ENCODE measurements at regions not wholly inside any gene's neighbourhood (a gene's known extent, or its start where the extent isn't known, plus 50 kb on each side); places are given as distances from the start of the nearest gene placed in this dataset.
"Not testable (repeated sequence)": the region's sequence is repeated elsewhere in the genome, so short reads cannot be mapped to it uniquely, and the experiment has no call there.

DNA sequence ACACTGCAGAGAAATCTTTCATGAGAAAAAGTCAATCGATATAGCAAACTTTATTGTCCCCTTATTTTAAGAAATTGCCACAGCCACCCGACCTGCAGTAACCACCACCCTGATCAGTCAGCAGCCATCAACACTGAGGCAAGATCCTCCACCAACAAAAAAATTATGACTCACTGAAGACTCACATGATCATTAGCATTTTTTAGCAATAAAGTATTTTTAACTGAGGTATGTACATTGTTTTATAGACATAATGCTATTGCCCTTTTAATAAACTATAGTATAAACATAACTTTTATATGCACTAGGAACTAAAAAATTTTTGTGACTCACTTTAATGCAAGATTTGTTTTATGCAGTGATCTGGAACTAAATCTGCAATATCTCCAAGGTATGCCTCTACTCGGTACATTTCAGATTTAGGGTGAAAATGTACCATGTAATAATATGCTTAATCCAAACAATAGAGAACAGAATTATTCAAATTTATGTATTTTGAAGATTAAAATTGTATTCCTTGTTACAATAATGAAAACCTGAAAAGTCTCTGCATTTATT is 79.2 kb upstream of the CEP126 start:
- no peaks in the 10 kb centered on the region for H4K20me1 ChIP-seq
- H3K4me3 ChIP-seq: no peak overlapping the region
- H3K27me3 ChIP-seq: no peaks in the 10 kb centered on the region
- no peaks in the 10 kb centered on the region for H3K9me3 ChIP-seq
- no peak for TF ChIP-seq Cebpa-rat (IDR thresholded peaks at IDR 0.05)
- no peak overlapping the region for H3K4me2 ChIP-seq
- no peak overlapping the region for H3K9ac ChIP-seq
- H3K36me3 ChIP-seq: no peaks in the 10 kb centered on the region
- H3K27ac ChIP-seq: no peak overlapping the region
- H3K4me1 ChIP-seq: no peaks in the 10 kb centered on the region

GRCh38 chr11:101830475-101830874 is 84.3 kb upstream of the CEP126 start:
- H3K27ac ChIP-seq, H3K4me1 ChIP-seq, H3K4me3 ChIP-seq, H3K27me3 ChIP-seq, H4K20me1 ChIP-seq, H3K36me3 ChIP-seq, H3K9me3 ChIP-seq, H3K4me2 ChIP-seq, H3K9ac ChIP-seq: not testable (repeated sequence)

- Histone ChIP-seq H3K36me3 (no peaks in the 10 kb centered on the region), H3K9me3 (no peaks in the 10 kb centered on the region), H4K20me1 (no peaks in the 10 kb centered on the region), H3K27ac (no peak overlapping the region), H3K4me1 (no peaks in the 10 kb centered on the region), H3K4me3 (no peak overlapping the region), H3K4me2 (no peak overlapping the region), H3K9ac (no peak overlapping the region), H3K27me3 (no peaks in the 10 kb centered on the region)
- TF ChIP-seq Cebpa-rat (IDR thresholded peaks at IDR 0.05): no peak
Measured at GRCh38 chr11:101825531-101825930, 89.3 kb upstream of the CEP126 start.

DNA sequence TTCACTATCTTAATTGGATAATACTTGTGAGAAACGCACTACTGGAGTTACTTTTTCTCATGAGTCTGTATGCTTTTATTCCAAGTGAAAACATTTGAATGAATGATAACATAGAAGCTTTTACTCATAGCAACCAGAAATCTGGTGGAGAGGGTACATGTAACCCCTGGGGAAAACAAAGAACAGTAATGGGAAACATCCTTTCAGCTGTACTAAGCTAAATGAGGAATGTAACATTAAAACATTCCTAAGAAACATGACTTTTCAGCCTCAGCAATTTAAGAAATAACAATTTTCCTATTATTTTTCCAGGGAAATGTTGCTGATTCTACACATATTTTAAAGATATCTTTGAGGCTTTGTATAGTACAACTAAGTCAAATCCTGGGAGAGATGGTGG is 97.2 kb upstream of the CEP126 start:
- Histone ChIP-seq H3K36me3 (no peaks in the 10 kb centered on the region), H3K27ac (no peak overlapping the region), H3K4me1 (peaks cover 7% of the 10 kb centered on the region), H4K20me1 (no peaks in the 10 kb centered on the region), H3K9ac (no peak overlapping the region), H3K4me2 (no peak overlapping the region), H3K27me3 (no peaks in the 10 kb centered on the region), H3K4me3 (no peak overlapping the region), H3K9me3 (no peaks in the 10 kb centered on the region)
- TF ChIP-seq Cebpa-rat (IDR thresholded peaks at IDR 0.05): no peak

DNA sequence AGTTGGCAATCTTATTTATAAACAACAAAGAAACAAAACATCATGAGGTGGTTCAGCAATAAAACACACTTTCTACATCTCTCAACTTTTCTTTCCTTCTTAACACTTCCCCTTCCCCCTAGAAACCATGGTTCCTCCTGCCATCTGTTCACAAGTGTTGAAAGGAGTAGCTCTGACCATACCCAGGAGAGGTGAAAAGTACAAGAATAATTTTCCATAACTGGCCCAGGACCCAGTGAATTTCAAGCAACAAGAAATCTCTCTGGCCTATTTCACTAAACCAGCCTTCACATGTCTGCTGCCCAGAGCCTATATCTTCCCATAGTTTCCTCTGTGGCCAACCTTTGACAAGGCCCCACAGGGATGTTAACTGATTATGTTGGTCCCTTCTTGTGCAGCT is 98.2 kb upstream of the CEP126 start:
- Histone ChIP-seq H3K36me3 (no peaks in the 10 kb centered on the region), H3K9ac (no peak overlapping the region), H3K4me2 (no peak overlapping the region), H3K27ac (no peak overlapping the region), H3K27me3 (no peaks in the 10 kb centered on the region), H4K20me1 (no peaks in the 10 kb centered on the region), H3K9me3 (no peaks in the 10 kb centered on the region), H3K4me1 (peaks cover 7% of the 10 kb centered on the region), H3K4me3 (no peak overlapping the region)
- TF ChIP-seq Cebpa-rat (IDR thresholded peaks at IDR 0.05): no peak

DNA sequence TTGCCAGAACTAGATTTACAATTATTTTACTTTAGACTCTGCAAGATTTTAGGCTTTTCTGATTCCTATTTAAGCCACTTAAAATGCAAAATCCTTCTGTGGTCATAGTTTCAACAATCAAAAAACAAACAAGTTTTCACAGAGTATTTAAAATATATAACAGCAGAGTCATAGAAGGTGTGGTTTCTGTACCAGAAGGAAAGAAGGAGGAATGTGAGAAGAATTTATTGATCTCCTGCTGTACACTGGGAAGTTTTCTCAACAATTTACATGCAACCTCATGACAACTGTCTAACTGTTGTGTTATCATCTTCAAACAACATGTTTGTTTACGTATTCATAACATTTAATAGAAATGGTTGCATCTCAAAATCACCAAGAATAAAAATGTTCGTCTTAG is 102.3 kb upstream of the CEP126 start:
- TF ChIP-seq Cebpa-rat (IDR thresholded peaks at IDR 0.05): no peak
- H4K20me1 ChIP-seq: no peaks in the 10 kb centered on the region
- no peak overlapping the region for H3K4me3 ChIP-seq
- no peak overlapping the region for H3K27ac ChIP-seq
- no peaks in the 10 kb centered on the region for H3K27me3 ChIP-seq
- H3K9me3 ChIP-seq: no peaks in the 10 kb centered on the region
- H3K9ac ChIP-seq: no peak overlapping the region
- no peak overlapping the region for H3K4me2 ChIP-seq
- H3K36me3 ChIP-seq: no peaks in the 10 kb centered on the region
- H3K4me1 ChIP-seq: peaks cover 7% of the 10 kb centered on the region

- H3K9ac ChIP-seq: no peak overlapping the region
- TF ChIP-seq Cebpa-rat (IDR thresholded peaks at IDR 0.05): no peak
- no peaks in the 10 kb centered on the region for H3K9me3 ChIP-seq
- H3K4me2 ChIP-seq: no peak overlapping the region
- H3K36me3 ChIP-seq: no peaks in the 10 kb centered on the region
- H3K4me3 ChIP-seq: no peak overlapping the region
- H3K27me3 ChIP-seq: no peaks in the 10 kb centered on the region
- H3K27ac ChIP-seq: no peak overlapping the region
- no peaks in the 10 kb centered on the region for H3K4me1 ChIP-seq
- H4K20me1 ChIP-seq: no peaks in the 10 kb centered on the region
Measured at GRCh38 chr11:101810546-101810945, 104.3 kb upstream of the CEP126 start.

DNA sequence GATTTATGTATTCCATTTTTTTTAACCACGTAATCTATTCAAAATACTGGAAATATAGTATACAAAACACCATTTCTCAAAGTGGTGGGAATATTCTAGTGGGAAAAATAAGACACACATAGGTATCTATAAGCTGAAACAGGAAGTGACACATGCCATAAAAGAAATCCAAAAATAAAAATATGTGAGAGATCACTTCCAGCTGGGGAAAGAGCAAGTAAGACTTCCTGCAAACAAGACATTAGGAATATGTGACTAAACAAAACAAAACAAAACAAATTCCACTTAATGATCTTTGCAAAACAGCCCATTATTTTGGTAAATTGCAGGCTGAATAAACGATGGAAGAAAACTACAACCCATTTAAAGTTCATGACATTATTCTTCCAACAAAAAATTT is 107.3 kb upstream of the CEP126 start:
- no peaks in the 10 kb centered on the region for H3K9me3 ChIP-seq
- no peak overlapping the region for H3K9ac ChIP-seq
- H3K4me1 ChIP-seq: no peaks in the 10 kb centered on the region
- no peaks in the 10 kb centered on the region for H3K36me3 ChIP-seq
- H3K27ac ChIP-seq: no peak overlapping the region
- TF ChIP-seq Cebpa-rat (IDR thresholded peaks at IDR 0.05): no peak
- no peak overlapping the region for H3K4me3 ChIP-seq
- H4K20me1 ChIP-seq: no peaks in the 10 kb centered on the region
- H3K27me3 ChIP-seq: no peaks in the 10 kb centered on the region
- H3K4me2 ChIP-seq: no peak overlapping the region

GRCh38 chr11:101803651-101804050 is 111.2 kb upstream of the CEP126 start:
- no peak overlapping the region for H3K4me3 ChIP-seq
- no peak overlapping the region for H3K27ac ChIP-seq
- H3K9me3 ChIP-seq: no peaks in the 10 kb centered on the region
- no peak overlapping the region for H3K9ac ChIP-seq
- H3K27me3 ChIP-seq: no peaks in the 10 kb centered on the region
- H3K4me2 ChIP-seq: no peak overlapping the region
- H3K36me3 ChIP-seq: no peaks in the 10 kb centered on the region
- no peaks in the 10 kb centered on the region for H3K4me1 ChIP-seq
- no peaks in the 10 kb centered on the region for H4K20me1 ChIP-seq
- no peak for TF ChIP-seq Cebpa-rat (IDR thresholded peaks at IDR 0.05)

DNA sequence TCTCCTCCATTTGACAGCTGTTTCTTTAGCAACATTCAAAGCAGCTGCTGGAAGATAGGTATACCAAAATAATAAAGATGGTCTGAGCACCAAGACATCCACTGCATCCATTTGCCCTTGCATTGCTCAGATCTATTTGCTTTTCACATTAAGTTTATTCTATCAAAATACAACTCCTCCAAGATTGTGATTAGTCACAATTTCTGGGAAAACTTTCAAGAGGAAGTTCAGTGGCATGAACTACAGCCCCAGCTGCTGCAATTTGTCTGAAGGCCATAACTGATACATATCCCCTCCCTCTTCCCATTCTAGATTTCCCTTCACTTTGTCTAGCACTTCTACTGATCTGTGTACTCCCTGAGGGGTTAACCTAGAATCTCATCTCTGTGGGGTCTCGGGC is 117.5 kb upstream of the CEP126 start:
- H3K4me3 ChIP-seq: no peak overlapping the region
- no peaks in the 10 kb centered on the region for H3K36me3 ChIP-seq
- no peak overlapping the region for H3K27ac ChIP-seq
- TF ChIP-seq Cebpa-rat (IDR thresholded peaks at IDR 0.05): no peak
- H3K4me2 ChIP-seq: no peak overlapping the region
- H3K27me3 ChIP-seq: no peaks in the 10 kb centered on the region
- H4K20me1 ChIP-seq: no peaks in the 10 kb centered on the region
- H3K9me3 ChIP-seq: no peaks in the 10 kb centered on the region
- no peak overlapping the region for H3K9ac ChIP-seq
- H3K4me1 ChIP-seq: no peaks in the 10 kb centered on the region

DNA sequence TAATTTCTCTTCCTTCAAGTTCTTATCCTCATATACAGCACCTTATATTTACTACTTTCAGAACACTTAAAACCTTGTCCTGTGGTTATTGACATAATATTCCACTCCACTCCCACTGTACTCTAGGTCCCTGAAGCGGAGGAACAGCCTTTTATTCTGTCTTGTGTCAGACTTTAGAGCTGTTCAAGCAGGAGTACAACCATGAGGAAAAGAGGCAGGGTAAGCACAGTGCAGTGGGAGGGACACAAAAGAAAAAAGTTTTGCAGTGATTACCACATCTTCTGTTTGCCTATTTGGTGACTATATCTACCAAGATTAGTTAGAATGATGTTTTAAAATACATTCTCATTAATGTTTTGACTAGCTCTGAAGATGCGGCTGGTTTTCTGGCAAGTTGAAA is 122.0 kb upstream of the CEP126 start:
- Histone ChIP-seq H3K27me3 (no peaks in the 10 kb centered on the region), H3K9me3 (no peaks in the 10 kb centered on the region), H3K4me3 (no peak overlapping the region), H3K4me2 (no peak overlapping the region), H3K4me1 (no peaks in the 10 kb centered on the region), H3K36me3 (no peaks in the 10 kb centered on the region), H3K9ac (no peak overlapping the region), H4K20me1 (no peaks in the 10 kb centered on the region), H3K27ac (no peak overlapping the region)
- TF ChIP-seq Cebpa-rat (IDR thresholded peaks at IDR 0.05): no peak
